Endodermal cell (in vitro differentiated cells): ENCODE measurements at regions not wholly inside any gene's neighbourhood (a gene's known extent, or its start where the extent isn't known, plus 50 kb on each side); places are given as distances from the start of the nearest gene placed in this dataset.

Experiments used
- DNase-seq: peaks from one replicate; pipeline ENCODE4 v3.0.0-alpha.2; 2017
- H3K27ac ChIP-seq: 2 replicates; pipeline ENCODE4 v1.5.1; 2013; ENCODE audit warnings: mild to moderate bottlenecking, low read depth, low read length, moderate library complexity
- H3K27me3 ChIP-seq: 2 replicates; pipeline ENCODE4 v1.6.1; 2013; ENCODE audit warnings: mild to moderate bottlenecking, low read length, moderate library complexity; ENCODE audit not compliant: insufficient read depth, control insufficient read depth, poor library complexity, severe bottlenecking
- H3K36me3 ChIP-seq: 2 replicates; pipeline ENCODE4 v1.7.0; 2013; ENCODE audit warnings: mild to moderate bottlenecking, low read length, moderate library complexity; ENCODE audit not compliant: control insufficient read depth, insufficient read depth
- H3K4me1 ChIP-seq: one replicate; pipeline ENCODE4 v1.7.0; 2013; ENCODE audit warnings: low read length; ENCODE audit not compliant: control insufficient read depth, insufficient read depth
- H3K4me3 ChIP-seq: 2 replicates; pipeline ENCODE4 v1.5.1; 2013; ENCODE audit warnings: mild to moderate bottlenecking, low read length, moderate library complexity
- H3K9ac ChIP-seq: 2 replicates; pipeline ENCODE4 v1.6.1; 2013; ENCODE audit warnings: mild to moderate bottlenecking, low read length, moderate library complexity; ENCODE audit not compliant: poor library complexity, severe bottlenecking; ENCODE audit errors: extremely low read depth
- H3K9me3 ChIP-seq: 2 replicates; pipeline ENCODE4 v1.6.1; 2013; ENCODE audit warnings: mild to moderate bottlenecking, low read length, moderate library complexity; ENCODE audit not compliant: control insufficient read depth
- H3K27ac Mint-ChIP-seq: 2 replicates; pipeline ENCODE4 v1.8.0; 2020; ENCODE audit warnings: mixed read lengths
- H3K27me3 Mint-ChIP-seq: 2 replicates; pipeline ENCODE4 v1.8.0; 2021; ENCODE audit warnings: mild to moderate bottlenecking, mixed read lengths; ENCODE audit not compliant: insufficient read depth
- H3K36me3 Mint-ChIP-seq: 2 replicates; pipeline ENCODE4 v1.8.0; 2020; ENCODE audit warnings: low read depth, mixed read lengths
- H3K4me1 Mint-ChIP-seq: 2 replicates; pipeline ENCODE4 v1.8.0; 2020; ENCODE audit warnings: mixed read lengths
- H3K4me3 Mint-ChIP-seq: 2 replicates; pipeline ENCODE4 v1.8.0; 2020; ENCODE audit warnings: mild to moderate bottlenecking, moderate library complexity, mixed read lengths
- H3K9me3 Mint-ChIP-seq: 2 replicates; pipeline ENCODE4 v1.8.0; 2020; ENCODE audit warnings: mild to moderate bottlenecking, mixed read lengths
- WGBS, 2 experiments: methylation state at CpG; one replicate each; pipeline versions ENCODE4 v1.1.5 to v1.1.7; 2013; ENCODE audit warnings: missing lambda C conversion rate in 2 of 2, mixed read lengths in 1 of 2; ENCODE audit not compliant: insufficient coverage in 1 of 2, insufficient read length in 1 of 2; 5-methylcytosine and 5-hydroxymethylcytosine counted together
- TF ChIP-seq, protein P1 (sequence below): fragments of 200-600 bp; sonication (generic); conservative IDR thresholded peaks from 2 replicates; pipeline ENCODE4 v1.5.0; 2021; ENCODE audit warnings: antibody characterized with exemption, mild to moderate bottlenecking

DNA sequence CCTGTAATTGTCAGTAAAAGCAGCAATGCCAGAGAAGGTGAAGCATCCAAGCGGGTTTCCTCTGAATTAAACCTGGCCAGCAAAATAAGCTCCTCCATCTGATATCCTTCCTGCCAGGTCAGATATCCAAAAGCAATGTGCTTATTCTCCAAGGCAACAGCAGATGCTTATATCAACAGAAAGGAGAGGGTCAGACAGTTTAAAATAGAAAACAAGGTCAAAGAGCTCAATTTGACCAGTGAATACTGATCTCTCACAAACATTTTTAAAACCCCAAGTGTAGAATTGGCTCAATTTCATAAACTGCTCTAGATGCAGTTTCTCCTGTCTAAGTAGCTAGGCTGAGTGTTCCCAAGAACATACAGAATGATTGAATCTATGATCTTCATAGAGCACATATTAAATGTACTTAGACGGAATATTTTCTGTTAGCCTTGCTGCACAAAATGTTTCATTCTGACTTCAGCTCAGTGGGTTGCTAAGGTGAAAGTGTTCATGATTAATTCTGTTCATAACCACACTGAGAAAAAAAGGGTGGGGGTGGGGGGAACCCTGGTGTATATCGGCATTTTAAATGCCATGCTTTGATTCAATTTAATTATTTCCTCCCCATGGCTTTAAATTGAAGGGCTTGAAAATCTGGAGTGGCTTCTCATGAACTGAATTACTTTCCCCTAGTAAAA, 174.2 kb upstream of the ARHGAP20 start:
- H3K4me1 Mint-ChIP-seq, result no peaks in the 10 kb centered on the region
- Histone ChIP-seq H3K36me3 (no peaks in the 10 kb centered on the region), H3K27me3 (peaks cover 5% of the 10 kb centered on the region), H3K9me3 (no peaks in the 10 kb centered on the region), H3K4me3 (no peak overlapping the region), H3K4me1 (no peaks in the 10 kb centered on the region), H3K9ac (no peak overlapping the region), H3K27ac (no peak overlapping the region)
- H3K27me3 Mint-ChIP-seq, result peaks cover 7% of the 10 kb centered on the region
- no peak overlapping the region for H3K27ac Mint-ChIP-seq
- no peak for DNase-seq
- H3K36me3 Mint-ChIP-seq, result no peaks in the 10 kb centered on the region
- TF ChIP-seq, protein P1, sequence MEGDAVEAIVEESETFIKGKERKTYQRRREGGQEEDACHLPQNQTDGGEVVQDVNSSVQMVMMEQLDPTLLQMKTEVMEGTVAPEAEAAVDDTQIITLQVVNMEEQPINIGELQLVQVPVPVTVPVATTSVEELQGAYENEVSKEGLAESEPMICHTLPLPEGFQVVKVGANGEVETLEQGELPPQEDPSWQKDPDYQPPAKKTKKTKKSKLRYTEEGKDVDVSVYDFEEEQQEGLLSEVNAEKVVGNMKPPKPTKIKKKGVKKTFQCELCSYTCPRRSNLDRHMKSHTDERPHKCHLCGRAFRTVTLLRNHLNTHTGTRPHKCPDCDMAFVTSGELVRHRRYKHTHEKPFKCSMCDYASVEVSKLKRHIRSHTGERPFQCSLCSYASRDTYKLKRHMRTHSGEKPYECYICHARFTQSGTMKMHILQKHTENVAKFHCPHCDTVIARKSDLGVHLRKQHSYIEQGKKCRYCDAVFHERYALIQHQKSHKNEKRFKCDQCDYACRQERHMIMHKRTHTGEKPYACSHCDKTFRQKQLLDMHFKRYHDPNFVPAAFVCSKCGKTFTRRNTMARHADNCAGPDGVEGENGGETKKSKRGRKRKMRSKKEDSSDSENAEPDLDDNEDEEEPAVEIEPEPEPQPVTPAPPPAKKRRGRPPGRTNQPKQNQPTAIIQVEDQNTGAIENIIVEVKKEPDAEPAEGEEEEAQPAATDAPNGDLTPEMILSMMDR, result no peak
- H3K4me3 Mint-ChIP-seq, result no peak overlapping the region
- no peaks in the 10 kb centered on the region for H3K9me3 Mint-ChIP-seq
- WGBS, 2 experiments, result 88 to 91% methylated on average over 2 of the region's 3 CpGs

GRCh38 chr11:110883256-110883655, 171.0 kb upstream of the ARHGAP20 start:
- Mint-ChIP-seq H3K36me3 (no peaks in the 10 kb centered on the region), H3K27me3 (peaks cover 6% of the 10 kb centered on the region), H3K4me3 (no peak overlapping the region), H3K9me3 (no peaks in the 10 kb centered on the region), H3K27ac (no peak overlapping the region), H3K4me1 (no peaks in the 10 kb centered on the region)
- no peak overlapping the region for H3K4me3 ChIP-seq
- no peaks in the 10 kb centered on the region for H3K27me3 ChIP-seq
- no peak overlapping the region for H3K27ac ChIP-seq
- no peaks in the 10 kb centered on the region for H3K4me1 ChIP-seq
- H3K9ac ChIP-seq, result no peak overlapping the region
- no peak for DNase-seq
- WGBS, 2 experiments, result 86 to 89% methylated on average over 3 of the region's 3 CpGs
- H3K36me3 ChIP-seq, result no peaks in the 10 kb centered on the region
- H3K9me3 ChIP-seq, result no peaks in the 10 kb centered on the region
- TF ChIP-seq, protein P1, result no peak

DNA sequence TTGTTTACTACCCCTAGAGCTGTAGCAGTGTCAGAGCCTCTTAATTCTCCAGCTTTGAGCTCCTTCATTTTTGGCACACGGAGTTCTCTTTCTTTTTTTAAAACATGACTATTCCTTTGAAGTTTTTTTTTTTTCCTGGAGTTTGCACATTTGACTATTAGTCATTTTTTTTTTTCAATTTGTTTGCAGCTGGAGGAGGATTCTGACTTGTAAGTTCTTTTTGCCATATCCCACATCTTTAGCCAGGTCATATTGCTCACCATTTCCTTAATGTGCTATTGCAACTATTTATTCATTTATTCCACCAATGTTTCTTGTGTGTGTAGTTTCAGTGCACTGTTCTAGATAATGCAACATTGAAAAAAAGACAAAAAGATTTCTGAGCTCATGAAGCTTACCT, 166.3 kb upstream of the ARHGAP20 start:
- Histone ChIP-seq H3K4me1 (no peaks in the 10 kb centered on the region), H3K4me3 (no peak overlapping the region), H3K9ac (no peak overlapping the region), H3K36me3 (no peaks in the 10 kb centered on the region), H3K27ac (no peak overlapping the region), H3K9me3 (no peaks in the 10 kb centered on the region), H3K27me3 (no peaks in the 10 kb centered on the region)
- Mint-ChIP-seq H3K4me1 (no peaks in the 10 kb centered on the region), H3K27ac (no peak overlapping the region), H3K36me3 (no peaks in the 10 kb centered on the region), H3K4me3 (no peak overlapping the region), H3K9me3 (no peaks in the 10 kb centered on the region), H3K27me3 (peaks cover 2% of the 10 kb centered on the region)
- WGBS, 2 experiments, result 67 to 83% methylated on average over 1 of the region's 1 CpG
- DNase-seq, result no peak
- TF ChIP-seq, protein P1, result no peak
